Neural progenitor cell (in vitro differentiated cells): ENCODE measurements at regions not wholly inside any gene's neighbourhood (a gene's known extent, or its start where the extent isn't known, plus 50 kb on each side); places are given as distances from the start of the nearest gene placed in this dataset.
A peak's percentile ranks its signal among the peaks of the same experiment; 100 is the strongest.

Experiments
- DNase-seq: peaks from one replicate; pipeline ENCODE4 v3.0.0-alpha.2; 2016; ENCODE audit warnings: low spot score
- H2AFZ ChIP-seq: fragments of 200-600 bp; sonication (generic); replicated peaks from 2 replicates; pipeline ENCODE4 v1.6.1; 2016; ENCODE audit warnings: antibody characterized with exemption
- H3F3A ChIP-seq: fragments of 200-600 bp; sonication (generic); 2 replicates; pipeline ENCODE4 v1.6.1; 2016; ENCODE audit warnings: antibody characterized with exemption, low read depth
- H3K27ac ChIP-seq: fragments of 200-600 bp; sonication (generic); 2 replicates; pipeline ENCODE4 v1.5.1; 2016; ENCODE audit warnings: mild to moderate bottlenecking
- H3K27me3 ChIP-seq: fragments of 200-600 bp; sonication (generic); 2 replicates; pipeline ENCODE4 v1.6.1; 2016; ENCODE audit warnings: mild to moderate bottlenecking, moderate library complexity
- H3K36me3 ChIP-seq: fragments of 200-600 bp; sonication (generic); 2 replicates; pipeline ENCODE4 v1.5.1; 2016
- H3K4me1 ChIP-seq: fragments of 200-600 bp; sonication (generic); 2 replicates; pipeline ENCODE4 v1.6.1; 2016; ENCODE audit warnings: mixed run types
- H3K4me2 ChIP-seq: fragments of 200-600 bp; sonication (generic); 2 replicates; pipeline ENCODE4 v1.6.1; 2016
- H3K4me3 ChIP-seq: fragments of 200-600 bp; sonication (generic); 2 replicates; pipeline ENCODE4 v1.5.1; 2016
- H3K79me2 ChIP-seq: fragments of 200-600 bp; sonication (generic); 2 replicates; pipeline ENCODE4 v1.6.1; 2016; ENCODE audit warnings: low read depth
- H3K9ac ChIP-seq: fragments of 200-600 bp; sonication (generic); 2 replicates; pipeline ENCODE4 v1.6.1; 2016
- H3K9me3 ChIP-seq: fragments of 200-600 bp; sonication (generic); 2 replicates; pipeline ENCODE4 v1.5.1; 2016; ENCODE audit warnings: low read depth
- H4K20me1 ChIP-seq: fragments of 200-600 bp; sonication (generic); 2 replicates; pipeline ENCODE4 v1.6.1; 2016; ENCODE audit warnings: low read depth
- H3K27ac Mint-ChIP-seq: 3 replicates; pipeline ENCODE4 v1.8.0; 2021; ENCODE audit warnings: mixed read lengths
- H3K27me3 Mint-ChIP-seq: 2 replicates; pipeline ENCODE4 v1.8.0; 2022; ENCODE audit warnings: low read depth, mild to moderate bottlenecking, inconsistent platforms, moderate library complexity, mixed read lengths; ENCODE audit not compliant: insufficient read depth
- H3K36me3 Mint-ChIP-seq: 3 replicates; pipeline ENCODE4 v1.8.0; 2021; ENCODE audit warnings: mixed read lengths
- H3K4me1 Mint-ChIP-seq: 3 replicates; pipeline ENCODE4 v1.8.0; 2021; ENCODE audit warnings: mixed read lengths
- H3K4me3 Mint-ChIP-seq: 3 replicates; pipeline ENCODE4 v1.8.0; 2021; ENCODE audit warnings: mild to moderate bottlenecking, moderate library complexity, mixed read lengths
- H3K9me3 Mint-ChIP-seq: 3 replicates; pipeline ENCODE4 v1.8.0; 2020; ENCODE audit warnings: mixed read lengths
- CTCF ChIP-seq: fragments of 200-600 bp; sonication (generic); IDR thresholded peaks from 2 replicates; pipeline ENCODE4 v1.5.1; 2017; ENCODE audit warnings: antibody characterized with exemption, mild to moderate bottlenecking
- EZH2 ChIP-seq: fragments of 200-600 bp; sonication (generic); IDR thresholded peaks from 2 replicates; pipeline ENCODE4 v1.6.1; 2017; ENCODE audit warnings: antibody characterized with exemption, mild to moderate bottlenecking, moderate library complexity
- EZH2phosphoT487 ChIP-seq: fragments of 200-600 bp; sonication (generic); IDR thresholded peaks from 2 replicates; pipeline ENCODE4 v1.6.1; 2017; ENCODE audit warnings: antibody characterized with exemption

- H3K27me3 ChIP-seq, result no peaks in the 10 kb centered on the region
- H3K4me3 ChIP-seq, result no peak overlapping the region
- no peak overlapping the region for H2AFZ ChIP-seq
- H3K9ac ChIP-seq, result no peak overlapping the region
- H3K79me2 ChIP-seq, result no peaks in the 10 kb centered on the region
- H3K4me1 ChIP-seq, result no peaks in the 10 kb centered on the region
- H3K4me3 Mint-ChIP-seq, result no peak overlapping the region
- no peaks in the 10 kb centered on the region for H3K9me3 Mint-ChIP-seq
- no peaks in the 10 kb centered on the region for H3K36me3 ChIP-seq
- H3K27me3 Mint-ChIP-seq, result peaks cover 6% of the 10 kb centered on the region
- no peak overlapping the region for H3K27ac Mint-ChIP-seq
- no peak for DNase-seq
- no peak overlapping the region for H3K4me2 ChIP-seq
- no peaks in the 10 kb centered on the region for H4K20me1 ChIP-seq
- no peaks in the 10 kb centered on the region for H3K9me3 ChIP-seq
- TF ChIP-seq EZH2phosphoT487, result no peak
- no peak for TF ChIP-seq CTCF
- TF ChIP-seq EZH2, result no peak
- no peaks in the 10 kb centered on the region for H3K4me1 Mint-ChIP-seq
- no peaks in the 10 kb centered on the region for H3F3A ChIP-seq
- H3K36me3 Mint-ChIP-seq, result no peaks in the 10 kb centered on the region
- no peak overlapping the region for H3K27ac ChIP-seq
Measured at GRCh38 chr19:31804668-31805067, 455.4 kb upstream of the TSHZ3 start.

GRCh38 chr19:31810536-31811109 lies 461.4 kb upstream of the TSHZ3 start:
- TF ChIP-seq CTCF (no peak), EZH2 (no peak), EZH2phosphoT487 (no peak)
- Histone ChIP-seq H3F3A (no peaks in the 10 kb centered on the region), H3K36me3 (no peaks in the 10 kb centered on the region), H3K79me2 (no peaks in the 10 kb centered on the region), H3K9ac (no peak overlapping the region), H3K4me2 (no peak overlapping the region), H3K27ac (no peak overlapping the region), H4K20me1 (no peaks in the 10 kb centered on the region), H2AFZ (no peak overlapping the region), H3K4me1 (no peaks in the 10 kb centered on the region), H3K4me3 (no peak overlapping the region), H3K27me3 (no peaks in the 10 kb centered on the region), H3K9me3 (no peaks in the 10 kb centered on the region)
- H3K9me3 Mint-ChIP-seq, result no peaks in the 10 kb centered on the region
- no peaks in the 10 kb centered on the region for H3K4me1 Mint-ChIP-seq
- no peaks in the 10 kb centered on the region for H3K36me3 Mint-ChIP-seq
- no peak overlapping the region for H3K27ac Mint-ChIP-seq
- H3K27me3 Mint-ChIP-seq, result peaks cover 6% of the 10 kb centered on the region
- H3K4me3 Mint-ChIP-seq, result no peak overlapping the region
- no peak for DNase-seq

GRCh38 chr19:31817971-31818797 lies 468.9 kb upstream of the TSHZ3 start:
- Histone ChIP-seq H3K27ac (no peak overlapping the region), H3K36me3 (no peaks in the 10 kb centered on the region), H3K79me2 (no peaks in the 10 kb centered on the region), H3F3A (no peaks in the 10 kb centered on the region), H2AFZ (peak overlapping the region; percentile 11), H3K9me3 (no peaks in the 10 kb centered on the region), H3K4me2 (no peak overlapping the region), H3K4me1 (no peaks in the 10 kb centered on the region), H3K9ac (no peak overlapping the region), H3K4me3 (no peak overlapping the region), H4K20me1 (no peaks in the 10 kb centered on the region), H3K27me3 (no peaks in the 10 kb centered on the region)
- no peak for DNase-seq
- TF ChIP-seq EZH2phosphoT487 (no peak), EZH2 (no peak), CTCF (no peak)
- H3K36me3 Mint-ChIP-seq, result no peaks in the 10 kb centered on the region
- H3K4me3 Mint-ChIP-seq, result no peak overlapping the region
- H3K27me3 Mint-ChIP-seq, result peaks cover 7% of the 10 kb centered on the region
- H3K27ac Mint-ChIP-seq, result peak overlapping the region; percentile 28
- peaks cover 16% of the 10 kb centered on the region for H3K4me1 Mint-ChIP-seq
- peaks cover 2% of the 10 kb centered on the region for H3K9me3 Mint-ChIP-seq
